ENCODE measurements at regions not wholly inside any gene's neighbourhood (a gene's known extent, or its start where the extent isn't known, plus 50 kb on each side); places are given as distances from the start of the nearest gene placed in this dataset.

GRCh38 chr6:2575236-2575635 is 175.5 kb downstream of the MYLK4 start:
- TF ChIP-seq, protein P1, sequence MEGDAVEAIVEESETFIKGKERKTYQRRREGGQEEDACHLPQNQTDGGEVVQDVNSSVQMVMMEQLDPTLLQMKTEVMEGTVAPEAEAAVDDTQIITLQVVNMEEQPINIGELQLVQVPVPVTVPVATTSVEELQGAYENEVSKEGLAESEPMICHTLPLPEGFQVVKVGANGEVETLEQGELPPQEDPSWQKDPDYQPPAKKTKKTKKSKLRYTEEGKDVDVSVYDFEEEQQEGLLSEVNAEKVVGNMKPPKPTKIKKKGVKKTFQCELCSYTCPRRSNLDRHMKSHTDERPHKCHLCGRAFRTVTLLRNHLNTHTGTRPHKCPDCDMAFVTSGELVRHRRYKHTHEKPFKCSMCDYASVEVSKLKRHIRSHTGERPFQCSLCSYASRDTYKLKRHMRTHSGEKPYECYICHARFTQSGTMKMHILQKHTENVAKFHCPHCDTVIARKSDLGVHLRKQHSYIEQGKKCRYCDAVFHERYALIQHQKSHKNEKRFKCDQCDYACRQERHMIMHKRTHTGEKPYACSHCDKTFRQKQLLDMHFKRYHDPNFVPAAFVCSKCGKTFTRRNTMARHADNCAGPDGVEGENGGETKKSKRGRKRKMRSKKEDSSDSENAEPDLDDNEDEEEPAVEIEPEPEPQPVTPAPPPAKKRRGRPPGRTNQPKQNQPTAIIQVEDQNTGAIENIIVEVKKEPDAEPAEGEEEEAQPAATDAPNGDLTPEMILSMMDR (IDR thresholded peaks at IDR 0.05; ENCODE audit: low read depth, low read length) = no peak
- TF ChIP-seq POLR2A (IDR thresholded peaks at IDR 0.05; ENCODE audit: extremely low read depth, insufficient read length) = no peak

All from NB4 (cell line).